GM18499 (cell line): ENCODE measurements at regions not wholly inside any gene's neighbourhood (a gene's known extent, or its start where the extent isn't known, plus 50 kb on each side); places are given as distances from the start of the nearest gene placed in this dataset.

Experiments used
- ATAC-seq: cut with Tn5 transposase; IDR thresholded peaks from one replicate; pipeline ENCODE4 v1.9.1; 2021; ENCODE audit warnings: moderate number of reproducible peaks; ENCODE audit not compliant: insufficient read depth, unreplicated experiment

DNA sequence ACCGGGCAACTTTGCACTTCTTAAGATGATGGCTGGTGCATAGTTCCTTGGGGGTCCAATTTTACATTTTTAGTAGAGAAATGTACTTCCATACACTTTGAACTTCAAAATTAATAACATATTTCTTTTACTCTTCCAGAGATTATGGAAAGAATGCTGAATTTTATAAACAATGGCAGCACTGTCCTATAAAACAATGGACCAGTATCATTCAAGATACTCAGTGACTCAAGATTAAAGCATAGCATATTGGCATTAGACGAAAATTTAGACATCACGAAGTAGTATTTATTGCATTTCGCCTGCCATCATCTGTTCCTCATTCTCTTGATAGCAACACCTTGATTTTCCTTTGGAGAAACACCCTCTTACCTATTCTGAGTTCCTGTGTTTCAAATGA lies 118.3 kb upstream of the ATF7IP start:
- ATAC-seq = no peak

DNA sequence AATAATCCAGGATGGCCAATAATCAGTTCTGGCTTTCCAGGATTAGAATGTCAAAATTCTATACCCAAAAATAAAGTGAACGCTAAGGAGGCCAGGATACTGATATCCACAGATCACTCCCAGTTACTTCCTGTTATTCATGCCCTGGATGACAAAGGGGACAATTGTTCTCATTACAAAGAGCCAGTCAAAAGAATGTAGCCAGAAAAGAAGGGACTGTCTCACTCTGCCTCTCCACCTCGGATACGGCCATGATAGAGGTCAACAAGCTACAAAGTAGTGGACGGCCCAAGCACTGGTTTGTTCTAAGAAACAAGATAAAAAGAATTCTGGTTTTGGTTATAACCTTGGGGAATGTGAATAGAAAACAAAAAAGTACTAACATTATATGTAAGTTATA lies 116.1 kb upstream of the ATF7IP start:
- ATAC-seq = no peak

DNA sequence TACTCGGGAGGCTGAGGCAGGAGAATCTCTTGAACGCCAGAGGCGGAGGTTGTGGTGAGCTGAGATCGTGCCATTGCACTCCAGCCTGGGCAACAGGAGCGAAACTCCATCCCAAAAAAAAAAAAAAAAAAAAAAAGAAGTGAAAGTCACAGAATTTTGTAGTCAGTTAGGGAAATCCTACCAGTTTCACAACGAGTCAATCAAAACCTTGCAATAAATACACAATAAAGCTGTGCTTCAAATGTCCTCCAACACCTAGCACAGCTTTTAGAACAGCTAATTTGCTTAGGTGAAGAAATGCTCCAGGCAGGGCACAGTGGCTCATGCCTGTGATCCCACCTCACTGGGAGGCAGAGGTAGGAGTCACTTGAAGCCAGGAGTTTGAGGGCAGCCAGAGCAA lies 112.8 kb upstream of the ATF7IP start:
- no peak for ATAC-seq

DNA sequence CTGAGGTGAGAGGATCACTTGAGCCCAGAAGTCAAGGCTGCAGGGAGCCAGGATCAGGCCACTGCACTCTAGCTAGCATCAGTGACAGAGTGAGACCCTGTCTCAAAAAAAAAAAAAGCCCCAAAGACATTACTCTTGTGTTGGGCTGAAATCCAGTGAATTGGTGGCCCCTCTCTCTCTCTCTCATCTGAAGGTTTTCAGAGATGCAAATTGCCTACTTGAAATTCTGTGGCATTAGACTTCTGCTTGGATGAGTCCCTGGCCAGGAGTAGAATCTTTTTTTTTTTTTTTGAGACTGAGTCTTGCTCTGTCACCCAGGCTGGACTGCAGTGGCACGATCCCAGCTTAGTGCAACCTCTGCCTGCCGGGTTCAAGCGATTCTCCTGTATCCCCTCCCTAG lies 112.0 kb upstream of the ATF7IP start:
- no peak for ATAC-seq

DNA sequence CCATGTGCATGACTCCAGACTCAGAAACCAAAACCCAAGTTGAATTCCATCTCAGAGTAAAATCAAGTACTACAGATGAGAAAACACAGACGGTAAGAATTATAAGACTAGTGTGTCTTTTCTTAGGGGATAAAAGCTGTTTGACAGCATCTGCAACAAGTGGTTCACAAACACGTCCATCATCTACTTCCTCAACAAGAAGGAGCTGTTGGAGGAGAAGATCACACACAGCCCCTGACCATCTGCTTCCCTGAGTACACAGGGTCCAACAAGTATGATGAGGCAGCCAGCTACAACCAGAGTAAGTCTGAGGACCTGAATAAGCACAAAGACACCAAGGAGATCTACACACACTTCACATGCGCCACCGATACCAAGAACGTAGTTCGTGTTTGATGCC lies 110.7 kb upstream of the ATF7IP start:
- no peak for ATAC-seq

DNA sequence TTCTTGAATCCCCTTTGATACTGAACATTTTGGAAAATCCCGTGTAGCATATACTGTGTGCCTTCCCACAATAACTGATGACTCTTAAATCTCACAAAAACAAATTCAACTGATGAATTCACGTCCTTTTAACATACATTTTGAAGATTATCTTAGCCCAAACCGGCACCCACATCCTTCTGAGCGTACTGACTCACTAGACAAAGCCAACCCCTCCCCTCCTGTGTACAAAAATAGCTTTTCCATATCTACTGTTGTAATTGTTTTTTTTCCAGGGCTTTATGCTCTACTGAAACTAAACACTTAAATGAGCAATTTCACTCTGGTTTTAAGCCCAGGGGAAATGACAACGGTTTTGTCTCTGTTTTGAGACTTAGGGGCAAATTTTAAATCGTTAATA lies 109.4 kb upstream of the ATF7IP start:
- no peak for ATAC-seq

DNA sequence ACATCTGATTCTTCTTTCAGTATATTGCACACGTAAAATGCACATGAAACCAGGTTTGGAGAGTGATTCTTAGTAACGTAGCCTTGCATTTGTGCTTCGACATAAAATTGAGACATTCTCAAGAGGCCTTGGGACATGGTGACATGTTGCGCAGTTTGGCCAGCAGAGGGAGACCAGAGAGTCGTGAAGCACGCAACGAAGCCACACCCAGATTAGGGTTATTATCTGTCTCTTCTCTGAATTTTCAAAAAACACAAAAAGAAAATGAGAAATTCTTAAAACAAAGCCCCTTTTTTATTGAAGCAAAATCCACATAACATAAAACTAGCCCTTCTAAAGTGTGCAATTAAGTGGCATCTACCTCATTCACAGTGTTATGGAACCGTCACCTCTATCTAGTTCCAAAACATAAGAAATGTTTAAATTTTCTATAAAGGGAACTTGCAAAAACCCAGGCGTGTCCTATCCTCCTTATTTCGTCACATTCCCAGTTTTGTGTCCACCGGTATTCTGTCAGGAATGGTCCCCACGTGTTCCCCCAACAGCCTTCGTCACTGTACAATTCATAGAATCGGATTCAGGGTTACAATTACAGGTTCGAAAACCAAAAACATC lies 108.8 kb upstream of the ATF7IP start:
- ATAC-seq = no peak

DNA sequence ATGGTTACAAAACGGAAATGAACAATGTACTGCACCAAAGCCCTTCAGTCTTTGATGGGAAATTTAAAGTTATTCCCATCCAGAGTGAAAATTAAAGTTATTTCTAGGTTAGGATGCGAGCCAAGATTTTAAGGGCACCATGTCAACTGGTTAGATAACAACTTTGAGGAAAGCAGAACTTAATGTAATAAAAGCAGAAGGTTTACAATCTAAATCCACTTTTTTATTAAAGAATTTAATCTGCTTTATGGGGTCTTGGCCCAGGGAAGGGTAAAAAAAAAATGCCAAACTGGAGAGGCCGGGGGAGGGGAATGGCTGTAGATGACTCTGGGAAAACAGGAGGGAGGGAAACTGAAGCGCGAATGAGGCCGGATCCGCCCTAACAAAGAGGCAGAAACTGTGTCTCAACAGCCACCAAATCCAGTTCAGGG lies 108.2 kb upstream of the ATF7IP start:
- ATAC-seq = no peak

DNA sequence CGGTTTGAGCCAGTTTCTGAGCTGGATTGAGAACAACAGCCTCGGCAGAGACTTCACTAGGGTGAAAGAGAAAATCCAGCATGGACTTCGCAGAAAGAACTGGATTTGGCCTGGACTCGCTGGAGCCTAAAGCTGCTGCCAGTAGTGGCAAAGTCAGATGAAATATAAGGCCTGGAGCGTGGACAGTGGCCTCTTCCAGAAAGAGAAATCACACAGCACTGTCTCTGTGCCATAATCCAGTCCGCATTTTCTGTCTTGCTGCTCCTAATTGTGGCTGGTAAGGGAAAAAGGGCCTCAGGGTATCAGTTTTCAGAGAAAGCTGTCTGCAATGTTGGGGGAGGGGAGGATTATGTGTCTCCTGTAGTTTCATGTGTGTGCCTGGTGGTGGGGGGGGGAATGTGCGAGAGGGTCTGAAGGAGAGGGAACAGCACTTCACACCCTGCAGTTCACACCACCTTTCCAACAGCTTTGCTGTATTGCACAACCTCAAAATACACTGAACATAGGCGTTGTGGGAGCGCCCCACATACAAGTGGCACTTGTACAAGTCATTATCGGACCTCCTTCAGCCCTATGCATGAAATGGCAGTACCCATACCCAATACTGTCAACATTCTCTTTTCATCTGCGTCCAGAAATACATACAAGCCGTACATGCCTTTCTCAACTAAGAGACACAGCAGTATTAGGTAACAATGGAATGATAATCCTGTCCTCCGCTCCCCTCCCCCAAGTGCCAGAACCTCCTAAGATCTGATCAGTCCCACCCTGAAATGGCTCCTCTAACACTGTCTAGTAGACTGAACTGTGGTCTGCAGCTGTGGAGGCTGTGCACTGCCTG lies 107.5 kb upstream of the ATF7IP start:
- ATAC-seq = no peak

DNA sequence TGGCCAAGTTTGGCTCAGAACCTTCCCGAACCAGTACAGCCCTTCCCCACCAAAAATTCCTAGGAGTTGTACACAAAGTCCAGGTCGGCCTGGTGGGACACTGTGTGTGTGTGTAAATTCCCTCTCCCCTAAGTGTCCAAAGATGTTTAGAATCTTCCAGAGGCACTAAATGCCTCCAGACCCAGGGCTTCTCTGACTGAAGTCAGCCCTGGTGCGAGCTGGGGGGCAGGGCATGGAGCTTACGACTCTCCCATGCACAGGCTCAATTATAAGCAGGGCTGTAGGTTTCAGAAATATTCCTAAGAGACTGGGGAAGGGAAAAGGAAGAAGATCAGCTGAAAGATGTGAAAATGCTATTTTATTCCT lies 106.9 kb upstream of the ATF7IP start:
- no peak for ATAC-seq

DNA sequence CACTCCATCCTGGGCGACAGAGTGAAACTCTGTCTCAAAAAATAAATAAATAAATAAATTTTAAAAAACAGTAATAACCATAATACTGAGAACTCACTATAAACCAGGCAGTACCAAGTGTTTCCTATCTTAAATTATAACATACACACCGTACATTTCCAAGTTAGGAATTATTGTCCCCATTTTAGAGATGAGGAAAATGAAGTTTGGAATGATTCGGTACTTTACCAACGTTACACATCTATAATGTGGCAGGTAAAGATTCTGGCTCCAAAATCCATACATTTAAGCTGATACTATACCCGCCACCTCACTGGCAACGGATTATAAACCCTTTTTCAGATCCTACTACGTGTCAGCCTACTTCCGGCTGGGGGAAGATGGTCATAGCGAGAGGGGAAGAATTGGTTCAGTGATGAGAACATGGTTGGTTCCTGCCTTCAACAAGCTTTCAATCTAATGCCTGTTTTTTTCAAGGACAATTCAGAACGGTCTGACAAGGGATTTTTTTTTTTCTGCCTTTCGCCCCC lies 105.9 kb upstream of the ATF7IP start:
- ATAC-seq = no peak

DNA sequence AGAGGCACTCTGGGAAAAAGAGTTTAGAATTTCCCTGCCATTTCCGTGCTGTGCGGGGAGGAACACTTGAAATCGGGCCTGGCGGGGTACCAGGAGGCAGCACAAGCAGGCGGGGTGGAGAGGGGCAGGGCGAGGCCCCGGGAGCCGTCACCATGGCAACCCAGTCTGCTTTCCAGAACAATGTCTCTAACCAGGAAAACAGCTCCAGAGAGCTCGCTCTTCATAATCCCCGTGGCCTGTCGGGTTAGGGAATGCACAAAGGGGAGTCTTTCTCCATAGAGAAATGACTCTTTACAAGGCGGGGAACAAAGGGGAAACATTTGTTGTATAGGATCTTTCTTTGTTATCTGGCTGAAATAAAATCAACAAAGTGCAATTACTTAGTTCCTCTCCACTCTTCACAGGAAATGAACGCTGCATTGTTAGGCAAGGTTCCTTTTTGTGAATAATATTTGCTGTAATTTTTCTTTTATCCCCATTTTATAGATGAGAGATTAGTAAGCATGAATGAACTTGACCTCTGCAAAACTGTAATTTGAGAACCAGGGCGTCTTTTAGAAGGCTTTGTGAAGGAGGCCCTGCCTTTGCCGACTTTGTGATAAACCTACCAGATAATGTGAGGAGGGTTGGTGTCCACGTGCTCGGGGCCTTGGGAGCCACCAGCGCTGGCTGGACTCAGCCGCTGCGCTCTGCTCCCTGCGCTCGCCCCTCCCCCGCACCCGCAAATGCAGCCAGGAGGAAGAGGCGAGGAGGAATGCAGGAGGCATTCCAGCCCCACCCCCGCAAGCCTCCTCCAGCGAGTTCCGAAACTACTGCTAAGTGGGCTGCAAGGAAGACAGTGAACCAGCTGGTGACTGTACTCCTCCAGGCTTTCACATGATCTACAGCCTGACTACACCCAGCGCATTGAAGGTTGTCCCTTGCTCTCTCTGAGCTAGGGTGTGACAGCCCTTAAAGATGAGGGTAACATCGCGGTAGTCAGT lies 105.2 kb upstream of the ATF7IP start:
- no peak for ATAC-seq

DNA sequence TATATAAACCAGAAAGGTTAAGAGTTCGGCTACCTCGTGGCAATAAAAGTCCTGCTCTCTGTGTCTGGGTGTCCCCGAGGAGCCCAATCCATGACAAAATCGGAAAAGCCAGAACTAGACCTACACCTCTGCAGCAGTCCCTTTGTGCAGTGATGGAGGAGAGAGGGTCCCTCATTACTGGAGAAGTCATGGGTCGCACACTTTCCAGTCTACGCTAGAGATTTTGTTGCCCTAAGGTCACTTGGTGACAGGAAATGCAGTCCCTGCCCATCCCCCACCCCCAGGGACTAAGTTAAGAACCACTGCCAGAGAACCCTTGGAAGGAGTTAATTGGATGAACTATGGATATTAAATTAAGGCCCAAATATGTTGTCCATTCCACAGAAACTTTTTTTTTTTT lies 104.4 kb upstream of the ATF7IP start:
- no peak for ATAC-seq

DNA sequence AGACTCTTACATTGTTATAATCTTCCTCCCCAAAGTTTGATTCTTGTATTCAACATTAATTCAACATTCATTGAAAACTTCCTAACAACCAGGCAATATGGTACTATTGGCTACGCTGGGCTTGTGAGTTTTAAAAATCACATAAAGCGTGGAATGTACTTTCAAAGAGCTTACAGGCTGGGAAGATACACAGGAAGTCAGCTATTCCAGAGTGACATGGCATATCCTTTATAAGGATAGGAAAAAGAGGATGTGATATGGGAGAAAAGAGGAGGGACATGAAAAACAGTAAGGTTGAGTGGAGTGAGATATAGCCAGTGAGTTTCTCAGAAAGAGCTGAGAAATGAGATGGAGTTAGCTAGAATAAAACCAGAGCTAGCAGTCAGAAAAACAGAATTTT lies 103.6 kb upstream of the ATF7IP start:
- ATAC-seq = no peak

DNA sequence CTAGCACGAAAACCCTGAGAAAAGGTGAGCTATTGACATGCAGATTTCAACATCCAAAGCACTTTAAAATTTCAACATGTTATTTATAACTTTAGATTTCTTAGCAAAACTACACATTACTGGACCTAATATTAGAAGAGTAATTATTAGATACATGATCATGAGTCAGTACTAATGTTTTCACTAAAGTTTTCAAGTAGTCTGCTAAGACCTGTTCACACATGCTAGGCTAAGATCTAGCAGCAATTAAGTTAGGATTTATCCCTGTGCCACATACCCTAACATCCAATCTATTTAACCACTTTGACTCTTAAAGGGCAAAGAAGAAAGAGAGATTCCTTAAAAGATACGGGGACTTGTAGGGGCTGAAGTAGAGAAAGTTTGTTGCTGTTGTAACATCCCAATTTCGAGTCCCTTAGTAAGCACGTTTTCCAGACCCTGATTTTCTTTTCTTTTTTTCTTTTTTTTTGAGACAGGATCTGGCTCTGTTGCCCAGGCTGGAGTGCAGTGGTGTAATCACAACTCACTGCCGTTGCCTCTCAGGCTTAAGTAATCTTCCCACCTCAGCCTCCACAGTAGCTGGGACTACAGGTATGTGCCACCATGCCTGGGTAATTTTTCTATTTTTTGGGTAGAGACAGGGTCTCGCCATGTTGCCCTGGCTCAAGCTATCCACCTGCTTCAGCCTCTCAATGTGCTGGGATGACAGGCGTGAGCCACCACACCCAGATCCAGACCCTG lies 102.5 kb upstream of the ATF7IP start:
- ATAC-seq = no peak

DNA sequence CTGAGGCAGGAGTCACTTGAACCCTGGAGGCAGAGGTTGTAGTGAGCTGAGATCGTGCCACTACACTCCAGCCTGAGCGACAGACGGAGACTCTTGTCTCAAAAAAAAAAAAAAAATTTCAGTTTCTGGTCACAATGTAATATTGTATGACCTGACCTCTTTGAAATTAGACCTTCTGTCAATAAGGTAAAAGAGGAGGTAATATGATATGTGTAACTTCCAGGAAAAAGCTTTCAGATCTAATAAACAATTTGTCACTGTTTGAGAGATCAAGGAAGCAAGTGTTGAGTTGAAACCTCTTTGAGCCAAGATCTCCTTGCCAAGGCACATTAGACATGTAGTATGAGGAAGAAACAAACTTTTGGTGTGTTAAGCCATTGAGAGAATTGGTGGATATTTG lies 101.7 kb upstream of the ATF7IP start:
- ATAC-seq = no peak

DNA sequence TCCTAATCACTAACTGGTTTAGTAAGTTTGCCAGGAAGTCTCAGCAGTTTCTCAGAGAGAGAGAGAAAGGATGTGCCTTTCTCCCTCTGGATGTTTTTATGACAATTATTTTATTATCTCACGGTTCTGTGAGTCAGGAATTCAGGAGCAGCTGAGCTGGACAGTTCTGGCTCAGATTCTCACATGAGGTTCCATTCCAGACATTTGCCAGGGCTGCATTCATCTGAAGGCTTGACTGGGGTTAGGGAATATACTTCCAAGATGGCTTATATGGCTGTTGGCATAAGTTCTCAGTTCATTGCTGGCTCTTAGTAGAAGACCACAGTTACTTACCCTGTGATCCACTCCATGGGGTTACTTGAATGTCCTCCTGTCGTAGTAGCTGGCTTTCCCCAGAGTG lies 101.2 kb upstream of the ATF7IP start:
- no peak for ATAC-seq

DNA sequence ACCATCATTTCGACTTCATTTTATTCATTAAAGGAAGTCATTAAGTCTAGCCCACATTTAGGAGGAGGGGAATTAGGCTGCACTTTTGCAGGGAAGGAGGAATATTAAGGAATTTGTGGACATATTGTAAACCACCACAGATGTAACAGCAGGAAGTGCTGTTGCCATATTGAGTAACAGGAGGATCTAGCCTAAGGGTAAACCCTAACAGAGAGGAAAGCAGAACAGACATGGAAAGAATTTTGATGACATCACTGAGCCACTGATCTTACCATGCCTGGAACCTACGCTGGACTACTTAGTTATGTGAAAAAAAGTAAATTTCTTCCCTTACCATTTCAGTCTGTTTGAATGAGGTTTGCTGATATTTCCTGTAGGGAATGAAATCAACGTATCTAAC lies 100.7 kb upstream of the ATF7IP start:
- no peak for ATAC-seq

DNA sequence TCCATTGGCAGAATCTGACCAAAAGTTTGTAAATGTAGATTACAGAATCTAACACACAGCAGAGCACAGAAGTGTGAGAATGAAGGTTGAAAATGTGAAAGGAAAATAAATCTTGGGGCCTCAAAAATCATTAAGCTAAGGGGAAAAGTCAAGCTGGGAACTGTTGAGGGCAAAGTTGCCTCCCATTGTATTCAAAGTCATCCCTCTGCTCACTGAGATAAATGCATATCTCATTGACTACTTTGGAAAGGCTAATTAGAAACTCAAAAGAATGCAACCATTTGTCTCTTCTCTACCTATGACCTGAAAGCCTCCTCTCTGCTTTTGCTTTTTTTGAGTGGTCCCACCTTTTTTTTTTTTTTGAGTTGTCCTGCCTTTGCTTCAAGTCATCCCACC lies 97.4 kb upstream of the ATF7IP start:
- ATAC-seq = no peak

DNA sequence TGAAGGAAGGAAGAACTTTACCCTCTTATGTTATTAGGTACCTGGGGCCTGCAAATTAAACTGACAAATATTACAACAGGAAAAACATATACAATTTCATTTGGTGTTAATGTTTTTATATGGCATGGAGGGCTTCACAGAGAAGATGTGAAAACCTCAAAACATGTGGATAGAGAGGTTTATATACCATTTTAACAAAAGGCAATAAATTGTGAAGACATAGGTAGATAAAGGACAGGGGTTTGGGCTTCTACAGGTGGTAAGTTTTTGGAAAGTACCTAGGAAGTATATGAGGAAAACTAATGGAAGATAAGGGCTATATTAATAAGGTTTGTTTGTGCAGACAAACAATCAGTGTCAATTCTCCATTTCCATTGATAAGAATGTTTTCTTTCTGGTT lies 95.1 kb upstream of the ATF7IP start:
- ATAC-seq = no peak
